GM19397 (cell line): ENCODE measurements at regions not wholly inside any gene's neighbourhood (a gene's known extent, or its start where the extent isn't known, plus 50 kb on each side); places are given as distances from the start of the nearest gene placed in this dataset.

Experiments used
- ATAC-seq: cut with Tn5 transposase; IDR thresholded peaks from one replicate; pipeline ENCODE4 v1.9.1; 2021; ENCODE audit warnings: mild to moderate bottlenecking, moderate library complexity; ENCODE audit not compliant: unreplicated experiment

- no peak for ATAC-seq
Measured at GRCh38 chr15:47618241-47618640, 99.1 kb upstream of the SEMA6D start.

DNA sequence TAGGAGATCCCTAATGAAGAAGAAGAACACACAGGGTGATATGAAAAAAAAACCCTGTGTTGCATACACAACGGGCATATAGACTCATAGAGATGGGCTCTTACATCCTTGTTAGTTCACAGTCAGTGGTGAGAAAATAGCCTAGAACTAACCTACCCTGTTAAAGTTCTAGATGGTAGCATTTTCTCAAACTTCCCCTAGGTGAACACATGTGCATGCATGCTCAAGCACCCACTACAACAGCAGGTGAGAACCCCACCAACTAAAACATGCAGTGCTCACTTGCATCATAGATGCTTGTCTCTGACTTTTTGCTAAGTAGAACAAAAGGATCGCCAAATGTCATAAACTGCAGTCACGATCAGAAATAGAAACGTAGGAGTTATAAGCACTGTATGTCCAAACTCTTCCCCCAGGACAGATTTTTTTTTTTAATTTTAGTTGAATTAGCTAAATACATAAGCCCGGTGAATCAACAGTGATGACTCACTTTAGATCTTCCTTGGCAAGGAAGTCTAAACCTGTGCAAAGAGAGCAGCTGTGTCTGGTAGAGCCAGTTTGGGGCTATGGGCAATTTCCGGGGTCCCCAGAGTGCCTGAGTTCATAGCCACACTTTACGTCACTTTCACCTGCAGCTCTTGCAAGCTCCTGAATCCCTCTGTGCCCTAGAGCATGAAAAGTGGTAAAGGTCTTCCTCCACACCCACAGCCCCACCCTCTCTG, 96.2 kb upstream of the SEMA6D start:
- ATAC-seq: no peak

- ATAC-seq: no peak
Measured at GRCh38 chr15:47622055-47622454, 95.2 kb upstream of the SEMA6D start.

DNA sequence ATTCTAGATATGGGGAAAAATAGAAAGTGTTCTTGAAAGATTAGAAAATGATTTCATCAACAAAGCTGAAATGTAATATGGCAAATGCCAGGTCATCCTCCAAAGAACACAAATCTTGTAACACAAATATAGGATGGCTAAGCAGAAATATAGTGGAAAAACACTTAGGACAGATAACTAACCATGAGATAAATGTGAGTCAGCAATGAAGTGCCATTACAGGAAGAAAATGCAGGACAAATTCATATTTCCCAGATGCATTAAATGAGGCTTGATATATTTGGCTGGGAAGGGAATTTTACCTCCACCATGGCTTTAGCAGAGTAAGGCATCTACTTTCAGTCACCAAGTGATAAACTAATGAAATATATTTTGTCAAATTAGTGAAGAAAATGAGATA, 92.8 kb upstream of the SEMA6D start:
- ATAC-seq: no peak

- ATAC-seq: no peak
Measured at GRCh38 chr15:47639042-47639441, 78.3 kb upstream of the SEMA6D start.

- no peak for ATAC-seq
Measured at GRCh38 chr15:47640079-47640478, 77.2 kb upstream of the SEMA6D start.

- ATAC-seq: no peak
Measured at GRCh38 chr15:47640901-47641300, 76.4 kb upstream of the SEMA6D start.

- ATAC-seq: no peak
Measured at GRCh38 chr15:47644722-47645121, 72.6 kb upstream of the SEMA6D start.

DNA sequence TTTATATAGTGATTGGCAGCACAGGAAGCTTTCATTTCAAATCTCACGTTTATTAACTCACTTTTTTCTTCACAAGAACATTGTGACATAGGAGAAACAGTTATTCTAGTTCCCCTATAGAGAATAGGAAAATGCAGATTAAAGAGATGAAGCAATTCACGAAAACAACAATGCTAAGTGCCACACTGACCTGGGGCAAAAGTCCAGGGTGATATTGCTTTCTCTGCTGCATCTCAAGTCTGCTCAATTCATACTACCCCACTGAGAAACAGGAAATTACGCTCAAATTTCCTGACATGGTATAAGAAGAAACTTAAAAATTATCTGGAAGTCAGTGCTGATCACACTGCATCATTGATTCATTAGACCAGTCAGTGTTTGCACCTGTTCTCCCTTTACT, 66.7 kb upstream of the SEMA6D start:
- ATAC-seq: no peak

- ATAC-seq: no peak
Measured at GRCh38 chr15:47652328-47652727, 65.0 kb upstream of the SEMA6D start.

- ATAC-seq: no peak
Measured at GRCh38 chr15:47652844-47653243, 64.5 kb upstream of the SEMA6D start.

DNA sequence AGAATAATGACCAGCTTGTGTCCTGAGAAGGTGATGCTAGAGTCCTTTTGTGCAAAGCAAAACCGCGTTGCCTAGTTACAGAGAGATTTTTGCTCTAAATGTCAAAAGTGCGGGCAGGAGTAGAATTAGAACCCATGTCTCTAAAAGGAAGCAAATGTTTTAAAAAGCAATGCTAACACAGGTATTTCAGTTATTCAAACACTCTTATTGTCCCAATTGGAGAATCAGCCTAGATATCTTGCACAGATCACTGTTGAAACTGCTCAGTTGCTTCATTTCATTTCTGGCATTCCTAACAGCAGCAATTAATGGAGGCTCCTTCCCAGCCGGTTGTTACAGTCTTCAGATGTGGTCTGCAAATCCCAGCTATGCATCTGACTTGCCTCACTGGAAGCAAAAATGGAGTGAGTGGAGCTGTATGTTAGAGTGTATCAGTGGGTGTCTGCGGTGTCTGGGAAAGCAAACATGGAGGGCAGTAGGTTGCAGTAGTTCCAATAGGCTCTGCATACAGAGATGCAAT, 55.6 kb upstream of the SEMA6D start:
- no peak for ATAC-seq

DNA sequence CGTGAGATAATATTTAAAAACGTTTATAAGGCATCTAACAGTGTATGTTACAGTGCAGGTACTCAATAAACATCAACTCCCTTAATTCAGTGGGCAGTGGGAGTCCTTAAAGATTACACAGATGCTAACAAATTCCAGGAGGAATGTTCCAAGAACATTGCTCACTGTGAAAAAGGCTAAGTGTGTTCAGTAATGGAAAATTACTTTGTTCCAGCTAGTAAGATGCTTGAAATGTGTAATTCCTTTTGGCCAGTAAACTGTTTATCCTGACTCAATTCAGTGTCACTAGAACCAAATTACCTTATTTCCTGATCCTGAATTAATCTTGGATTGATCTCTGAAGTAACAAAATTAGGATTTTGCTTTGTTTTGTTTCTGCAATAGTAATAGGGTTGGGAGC, 54.2 kb upstream of the SEMA6D start:
- ATAC-seq: no peak
